HL-60 (cell line): ENCODE measurements at regions not wholly inside any gene's neighbourhood (a gene's known extent, or its start where the extent isn't known, plus 50 kb on each side); places are given as distances from the start of the nearest gene placed in this dataset.

Experiments
- CTCF ChIP-seq: IDR thresholded peaks from one replicate; pipeline ENCODE4 v1.5.1; 2011; ENCODE audit warnings: low read length, control low read depth, inconsistent platforms; ENCODE audit not compliant: insufficient read depth
- GABPA ChIP-seq: IDR thresholded peaks from 2 replicates; pipeline ENCODE4 v1.6.1; 2012; ENCODE audit warnings: low read depth
- POLR2AphosphoS5 ChIP-seq: IDR thresholded peaks from 2 replicates; pipeline ENCODE4 v1.6.1; 2012; ENCODE audit warnings: low read depth
- TF ChIP-seq, protein P1 (sequence below): IDR thresholded peaks from 2 replicates; pipeline ENCODE4 v1.6.1; 2012; ENCODE audit warnings: low read depth; ENCODE audit not compliant: insufficient replicate concordance

DNA sequence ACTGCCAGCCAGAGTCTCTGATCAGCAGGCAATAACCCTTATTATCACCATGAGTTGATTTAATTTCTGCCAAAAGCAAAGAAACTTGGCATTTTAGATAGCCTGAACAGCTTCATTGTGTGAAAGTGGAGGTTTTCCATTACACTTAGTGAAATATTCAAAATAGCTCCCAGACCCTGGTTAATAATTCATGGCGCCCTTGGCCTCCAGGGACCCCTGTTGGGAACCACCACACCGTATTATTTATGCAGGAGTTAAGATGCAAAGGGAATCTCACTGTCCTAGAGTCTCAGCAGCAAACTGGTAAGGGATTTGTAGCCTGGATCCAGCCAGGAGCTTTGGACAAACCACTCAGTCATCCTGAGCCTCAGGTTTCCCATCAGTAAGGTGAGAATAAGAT is 110.0 kb upstream of the PABPC3 start:
- TF ChIP-seq CTCF (no peak), POLR2AphosphoS5 (no peak), GABPA (no peak)
- TF ChIP-seq, protein P1, sequence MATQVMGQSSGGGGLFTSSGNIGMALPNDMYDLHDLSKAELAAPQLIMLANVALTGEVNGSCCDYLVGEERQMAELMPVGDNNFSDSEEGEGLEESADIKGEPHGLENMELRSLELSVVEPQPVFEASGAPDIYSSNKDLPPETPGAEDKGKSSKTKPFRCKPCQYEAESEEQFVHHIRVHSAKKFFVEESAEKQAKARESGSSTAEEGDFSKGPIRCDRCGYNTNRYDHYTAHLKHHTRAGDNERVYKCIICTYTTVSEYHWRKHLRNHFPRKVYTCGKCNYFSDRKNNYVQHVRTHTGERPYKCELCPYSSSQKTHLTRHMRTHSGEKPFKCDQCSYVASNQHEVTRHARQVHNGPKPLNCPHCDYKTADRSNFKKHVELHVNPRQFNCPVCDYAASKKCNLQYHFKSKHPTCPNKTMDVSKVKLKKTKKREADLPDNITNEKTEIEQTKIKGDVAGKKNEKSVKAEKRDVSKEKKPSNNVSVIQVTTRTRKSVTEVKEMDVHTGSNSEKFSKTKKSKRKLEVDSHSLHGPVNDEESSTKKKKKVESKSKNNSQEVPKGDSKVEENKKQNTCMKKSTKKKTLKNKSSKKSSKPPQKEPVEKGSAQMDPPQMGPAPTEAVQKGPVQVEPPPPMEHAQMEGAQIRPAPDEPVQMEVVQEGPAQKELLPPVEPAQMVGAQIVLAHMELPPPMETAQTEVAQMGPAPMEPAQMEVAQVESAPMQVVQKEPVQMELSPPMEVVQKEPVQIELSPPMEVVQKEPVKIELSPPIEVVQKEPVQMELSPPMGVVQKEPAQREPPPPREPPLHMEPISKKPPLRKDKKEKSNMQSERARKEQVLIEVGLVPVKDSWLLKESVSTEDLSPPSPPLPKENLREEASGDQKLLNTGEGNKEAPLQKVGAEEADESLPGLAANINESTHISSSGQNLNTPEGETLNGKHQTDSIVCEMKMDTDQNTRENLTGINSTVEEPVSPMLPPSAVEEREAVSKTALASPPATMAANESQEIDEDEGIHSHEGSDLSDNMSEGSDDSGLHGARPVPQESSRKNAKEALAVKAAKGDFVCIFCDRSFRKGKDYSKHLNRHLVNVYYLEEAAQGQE = no peak
